Type B pancreatic cell (in vitro differentiated cells): ENCODE measurements at regions not wholly inside any gene's neighbourhood (a gene's known extent, or its start where the extent isn't known, plus 50 kb on each side); places are given as distances from the start of the nearest gene placed in this dataset.

Source experiments
- DNase-seq: peaks from one replicate; pipeline ENCODE4 v3.0.0; 2021; ENCODE audit warnings: mixed read lengths; ENCODE audit not compliant: unreplicated experiment; ENCODE audit errors: extremely low spot score
- H3K27ac Mint-ChIP-seq: 2 replicates; pipeline ENCODE4 v1.8.0; 2021; ENCODE audit warnings: mild to moderate bottlenecking, mixed read lengths
- H3K27me3 Mint-ChIP-seq: 2 replicates; pipeline ENCODE4 v1.8.0; 2021; ENCODE audit warnings: mixed read lengths
- H3K36me3 Mint-ChIP-seq: 2 replicates; pipeline ENCODE4 v1.8.0; 2021; ENCODE audit warnings: mixed read lengths
- H3K4me1 Mint-ChIP-seq: one replicate; pipeline ENCODE4 v1.8.0; 2021; ENCODE audit warnings: mixed read lengths; ENCODE audit not compliant: unreplicated experiment
- H3K4me3 Mint-ChIP-seq: 2 replicates; pipeline ENCODE4 v1.8.0; 2021; ENCODE audit warnings: mild to moderate bottlenecking, mixed read lengths
- H3K9me3 Mint-ChIP-seq: 2 replicates; pipeline ENCODE4 v1.8.0; 2021; ENCODE audit warnings: mixed read lengths
- CTCF ChIP-seq: fragments of 200-600 bp; sonication (generic); conservative IDR thresholded peaks from 2 replicates; pipeline ENCODE4 v1.5.0; 2021; ENCODE audit warnings: antibody characterized with exemption, mild to moderate bottlenecking

- Mint-ChIP-seq H3K4me1 (peaks cover under 1% of the 10 kb centered on the region), H3K27ac (no peak overlapping the region), H3K9me3 (peaks cover 16% of the 10 kb centered on the region), H3K4me3 (no peak overlapping the region), H3K27me3 (peaks cover 19% of the 10 kb centered on the region), H3K36me3 (no peaks in the 10 kb centered on the region)
- no peak for DNase-seq
- no peak for TF ChIP-seq CTCF
These were observed 272.5 kb upstream of the SULF2 start for GRCh38 chr20:48057739-48058138.

- Mint-ChIP-seq H3K27ac (no peak overlapping the region), H3K4me3 (no peak overlapping the region), H3K4me1 (peaks cover 5% of the 10 kb centered on the region), H3K9me3 (peaks cover 16% of the 10 kb centered on the region), H3K27me3 (peaks cover 19% of the 10 kb centered on the region), H3K36me3 (no peaks in the 10 kb centered on the region)
- no peak for TF ChIP-seq CTCF
- DNase-seq = no peak
These were observed 272.0 kb upstream of the SULF2 start for GRCh38 chr20:48057251-48057650.

- DNase-seq = no peak
- Mint-ChIP-seq H3K4me3 (no peak overlapping the region), H3K27ac (no peak overlapping the region), H3K9me3 (peaks cover 23% of the 10 kb centered on the region), H3K27me3 (peaks cover 24% of the 10 kb centered on the region), H3K36me3 (no peaks in the 10 kb centered on the region), H3K4me1 (peaks cover 13% of the 10 kb centered on the region)
- TF ChIP-seq CTCF = no peak
These were observed 270.9 kb upstream of the SULF2 start for GRCh38 chr20:48056218-48056617.

- Mint-ChIP-seq H3K27me3 (peaks cover 20% of the 10 kb centered on the region), H3K9me3 (peaks cover 23% of the 10 kb centered on the region), H3K4me3 (no peak overlapping the region), H3K36me3 (no peaks in the 10 kb centered on the region), H3K4me1 (peaks cover 13% of the 10 kb centered on the region), H3K27ac (no peak overlapping the region)
- no peak for TF ChIP-seq CTCF
- no peak for DNase-seq
These were observed 268.8 kb upstream of the SULF2 start for GRCh38 chr20:48054051-48054450.

GRCh38 chr20:48052475-48052835 lies 267.2 kb upstream of the SULF2 start:
- Mint-ChIP-seq H3K27ac (peak overlapping the region; percentile 33), H3K36me3 (no peaks in the 10 kb centered on the region)

More at GRCh38 chr20:48052475-48052835, 267.2 kb upstream of the SULF2 start:
- DNase-seq = no peak
- no peak for TF ChIP-seq CTCF
- H3K4me3 Mint-ChIP-seq = no peak overlapping the region
- H3K4me1 Mint-ChIP-seq = peaks cover 13% of the 10 kb centered on the region
- peaks cover 26% of the 10 kb centered on the region for H3K9me3 Mint-ChIP-seq
- peaks cover 29% of the 10 kb centered on the region for H3K27me3 Mint-ChIP-seq
